ENCODE measurements at regions not wholly inside any gene's neighbourhood (a gene's known extent, or its start where the extent isn't known, plus 50 kb on each side); places are given as distances from the start of the nearest gene placed in this dataset.
A peak's percentile ranks its signal among the peaks of the same experiment; 100 is the strongest.
"Not testable (repeated sequence)": the region's sequence is repeated elsewhere in the genome, so short reads cannot be mapped to it uniquely, and the experiment has no call there.

- no peak for DNase-seq
These were observed 387.3 kb downstream of the FAM72C start for GRCh38 chr1:143584508-143584907.

GRCh38 chr1:143574891-143575520 lies 396.8 kb downstream of the FAM72C start:
- DNase-seq: no peak

GRCh38 chr1:143572661-143573060 lies 399.1 kb downstream of the FAM72C start:
- DNase-seq: not testable (repeated sequence)

GRCh38 chr1:143563761-143564160 lies 408.0 kb downstream of the FAM72C start:
- not testable (repeated sequence) for DNase-seq

GRCh38 chr1:143553627-143554026 lies 418.2 kb downstream of the FAM72C start:
- DNase-seq: no peak

GRCh38 chr1:143504703-143505102 lies 467.1 kb downstream of the FAM72C start:
- not testable (repeated sequence) for DNase-seq

- not testable (repeated sequence) for DNase-seq
These were observed 467.7 kb downstream of the FAM72C start for GRCh38 chr1:143504080-143504479.

GRCh38 chr1:143503048-143503447 lies 468.7 kb downstream of the FAM72C start:
- not testable (repeated sequence) for DNase-seq

GRCh38 chr1:143502038-143502437 lies 469.7 kb downstream of the FAM72C start:
- DNase-seq: not testable (repeated sequence)

GRCh38 chr1:143498059-143498749 lies 473.6 kb downstream of the FAM72C start:
- not testable (repeated sequence) for DNase-seq

GRCh38 chr1:143497374-143497747 lies 474.4 kb downstream of the FAM72C start:
- peak; percentile 44 for DNase-seq

GRCh38 chr1:143496526-143497373 lies 475.0 kb downstream of the FAM72C start:
- DNase-seq: peak; percentile 8

All from islet precursor cell (in vitro differentiated cells).